ENCODE measurements at regions not wholly inside any gene's neighbourhood (a gene's known extent, or its start where the extent isn't known, plus 50 kb on each side); places are given as distances from the start of the nearest gene placed in this dataset.

- Histone ChIP-seq H3K27ac (ENCODE audit: low read depth in 1 of 2, low read length in 1 of 2) (no peak overlapping the region), H3K4me3 (no peak overlapping the region), H3K9ac (ENCODE audit: insufficient read depth in 1 of 2, low read length in 2 of 2) (no peak overlapping the region), H3K27me3 (ENCODE audit: control insufficient read depth in 3 of 3, insufficient read depth in 3 of 3, low read length in 2 of 3) (no peaks in the 10 kb centered on the region), H3K9me3 (ENCODE audit: control insufficient read depth in 4 of 4, insufficient read depth in 3 of 4, low read length in 3 of 4) (no peaks in the 10 kb centered on the region), H3K4me1 (ENCODE audit: control insufficient read depth in 5 of 5, insufficient read depth in 5 of 5, low read length in 5 of 5) (no peaks in the 10 kb centered on the region), H3K36me3 (ENCODE audit: control insufficient read depth in 4 of 4, insufficient read depth in 4 of 4, low read length in 4 of 4) (no peaks in the 10 kb centered on the region)
- 83 to 91% methylated on average over 3 of the region's 3 CpGs for WGBS, 2 donors
- DNase-seq, result no peak
- no peak for ATAC-seq (ENCODE audit: insufficient read depth, low FRiP score)
- TF ChIP-seq, protein P1, sequence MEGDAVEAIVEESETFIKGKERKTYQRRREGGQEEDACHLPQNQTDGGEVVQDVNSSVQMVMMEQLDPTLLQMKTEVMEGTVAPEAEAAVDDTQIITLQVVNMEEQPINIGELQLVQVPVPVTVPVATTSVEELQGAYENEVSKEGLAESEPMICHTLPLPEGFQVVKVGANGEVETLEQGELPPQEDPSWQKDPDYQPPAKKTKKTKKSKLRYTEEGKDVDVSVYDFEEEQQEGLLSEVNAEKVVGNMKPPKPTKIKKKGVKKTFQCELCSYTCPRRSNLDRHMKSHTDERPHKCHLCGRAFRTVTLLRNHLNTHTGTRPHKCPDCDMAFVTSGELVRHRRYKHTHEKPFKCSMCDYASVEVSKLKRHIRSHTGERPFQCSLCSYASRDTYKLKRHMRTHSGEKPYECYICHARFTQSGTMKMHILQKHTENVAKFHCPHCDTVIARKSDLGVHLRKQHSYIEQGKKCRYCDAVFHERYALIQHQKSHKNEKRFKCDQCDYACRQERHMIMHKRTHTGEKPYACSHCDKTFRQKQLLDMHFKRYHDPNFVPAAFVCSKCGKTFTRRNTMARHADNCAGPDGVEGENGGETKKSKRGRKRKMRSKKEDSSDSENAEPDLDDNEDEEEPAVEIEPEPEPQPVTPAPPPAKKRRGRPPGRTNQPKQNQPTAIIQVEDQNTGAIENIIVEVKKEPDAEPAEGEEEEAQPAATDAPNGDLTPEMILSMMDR (IDR thresholded peaks at IDR 0.05; ENCODE audit: control extremely low read depth, extremely low read depth), result no peak
Observed at GRCh38 chr11:81222491-81222890, 1511.2 kb downstream of the FAM181B start.

- TF ChIP-seq, protein P1 (IDR thresholded peaks at IDR 0.05; ENCODE audit: control extremely low read depth, extremely low read depth), result no peak
- Histone ChIP-seq H3K27me3 (ENCODE audit: control insufficient read depth in 3 of 3, insufficient read depth in 3 of 3, low read length in 2 of 3) (no peaks in the 10 kb centered on the region), H3K27ac (ENCODE audit: low read depth in 1 of 2, low read length in 1 of 2) (no peak overlapping the region), H3K36me3 (ENCODE audit: control insufficient read depth in 4 of 4, insufficient read depth in 4 of 4, low read length in 4 of 4) (no peaks in the 10 kb centered on the region), H3K4me3 (no peak overlapping the region), H3K9me3 (ENCODE audit: control insufficient read depth in 4 of 4, insufficient read depth in 3 of 4, low read length in 3 of 4) (no peaks in the 10 kb centered on the region), H3K9ac (ENCODE audit: insufficient read depth in 1 of 2, low read length in 2 of 2) (no peak overlapping the region), H3K4me1 (ENCODE audit: control insufficient read depth in 5 of 5, insufficient read depth in 5 of 5, low read length in 5 of 5) (no peaks in the 10 kb centered on the region)
- DNase-seq (peak in 1 of 3 donors; percentile 9), ATAC-seq (ENCODE audit: insufficient read depth, low FRiP score) (no peak)
- 66 to 80% methylated on average over 9 of the region's 9 CpGs for WGBS, 2 donors
Observed at GRCh38 chr11:81220146-81220895, 1513.3 kb downstream of the FAM181B start.

- H3K9ac ChIP-seq (ENCODE audit: insufficient read depth in 1 of 2, low read length in 2 of 2), result no peak overlapping the region
- H3K9me3 ChIP-seq (ENCODE audit: control insufficient read depth in 4 of 4, insufficient read depth in 3 of 4, low read length in 3 of 4), result no peaks in the 10 kb centered on the region
- ATAC-seq (ENCODE audit: insufficient read depth, low FRiP score) (no peak), DNase-seq (no peak)
- H3K27ac ChIP-seq (ENCODE audit: low read depth in 1 of 2, low read length in 1 of 2), result no peak overlapping the region
- WGBS, 2 donors, result 75 to 93% methylated on average over 1 of the region's 1 CpG
- H3K36me3 ChIP-seq (ENCODE audit: control insufficient read depth in 4 of 4, insufficient read depth in 4 of 4, low read length in 4 of 4), result no peaks in the 10 kb centered on the region
- no peaks in the 10 kb centered on the region for H3K27me3 ChIP-seq (ENCODE audit: control insufficient read depth in 3 of 3, insufficient read depth in 3 of 3, low read length in 2 of 3)
- H3K4me1 ChIP-seq (ENCODE audit: control insufficient read depth in 5 of 5, insufficient read depth in 5 of 5, low read length in 5 of 5), result no peaks in the 10 kb centered on the region
- H3K4me3 ChIP-seq, result no peak overlapping the region
- TF ChIP-seq, protein P1 (IDR thresholded peaks at IDR 0.05; ENCODE audit: control extremely low read depth, extremely low read depth), result no peak
Observed at GRCh38 chr11:81219661-81220060, 1514.0 kb downstream of the FAM181B start.

- ATAC-seq (ENCODE audit: insufficient read depth, low FRiP score) (no peak), DNase-seq (peak in 1 of 3 donors; percentile 18)
- peaks cover 0 to 3% (median 0%) of the 10 kb centered on the region in 4 donors for H3K9me3 ChIP-seq (ENCODE audit: control insufficient read depth in 4 of 4, insufficient read depth in 3 of 4, low read length in 3 of 4)
- TF ChIP-seq, protein P1 (IDR thresholded peaks at IDR 0.05; ENCODE audit: control extremely low read depth, extremely low read depth), result no peak
- no peaks in the 10 kb centered on the region for H3K4me1 ChIP-seq (ENCODE audit: control insufficient read depth in 5 of 5, insufficient read depth in 5 of 5, low read length in 5 of 5)
- no peak overlapping the region for H3K9ac ChIP-seq (ENCODE audit: insufficient read depth in 1 of 2, low read length in 2 of 2)
- no peak overlapping the region for H3K27ac ChIP-seq (ENCODE audit: low read depth in 1 of 2, low read length in 1 of 2)
- WGBS, 2 donors, result 57 to 69% methylated on average over 4 of the region's 4 CpGs
- no peaks in the 10 kb centered on the region for H3K27me3 ChIP-seq (ENCODE audit: control insufficient read depth in 3 of 3, insufficient read depth in 3 of 3, low read length in 2 of 3)
- H3K4me3 ChIP-seq, result no peak overlapping the region
- H3K36me3 ChIP-seq (ENCODE audit: control insufficient read depth in 4 of 4, insufficient read depth in 4 of 4, low read length in 4 of 4), result no peaks in the 10 kb centered on the region
Observed at GRCh38 chr11:81218440-81218839, 1515.2 kb downstream of the FAM181B start.

Measured in lung (tissue), 11 donors.